HCT116 (cell line): ENCODE measurements at regions not wholly inside any gene's neighbourhood (a gene's known extent, or its start where the extent isn't known, plus 50 kb on each side); places are given as distances from the start of the nearest gene placed in this dataset.

Source experiments
- ATAC-seq: fragments of 200-7000 bp; cut with Tn5 transposase; 2 replicates; pipeline ENCODE4 v1.9.1; 2020; ENCODE audit warnings: mild to moderate bottlenecking, moderate library complexity
- BruUV-seq: library from RNA; stranded (reverse); fragments of 400-500 nt; replicated peaks from 2 replicates; lab custom pipeline; 2021; lab: Mats Ljungman, UMichigan
- CTCF ChIA-PET: fragments of 300-600 bp; sonication (Branson Sonifier 250); formaldehyde crosslinking; loops from one replicate; lab custom pipeline; 2021; ENCODE audit warnings: antibody characterized with exemption; lab: Charles Lee
- POLR2A ChIA-PET: fragments of 300-600, 350-600 bp; sonication (Branson Sonifier 250); formaldehyde crosslinking; loops from one replicate; lab custom pipeline; 2021; ENCODE audit warnings: antibody characterized with exemption; lab: Charles Lee
- RAD21 ChIA-PET, 2 experiments: fragments of 300-600 bp; sonication (Branson Sonifier 250); formaldehyde crosslinking; loops; one replicate each; lab custom pipeline; 2023; ENCODE audit warnings: low total read pairs in 2 of 2; ENCODE audit not compliant: uncharacterized antibody in 2 of 2, unreplicated experiment in 2 of 2, low non-redundant PET in 1 of 2; lab: Charles Lee
- DNase-seq: peaks from one replicate; pipeline ENCODE4 v3.0.0-alpha.2; 2010; ENCODE audit warnings: low read depth, low spot score
- H2AFZ ChIP-seq: fragments of 200-600 bp; shearing (Covaris generic), sonication (generic); 2 replicates; pipeline ENCODE4 v1.6.1; 2017; ENCODE audit warnings: low read depth, mixed run types, mixed read lengths, antibody characterized with exemption, low read length; ENCODE audit not compliant: poor library complexity, severe bottlenecking
- H3K27ac ChIP-seq: 2 replicates; pipeline ENCODE4 v1.5.1; 2012; ENCODE audit warnings: low read depth, low read length
- H3K27me3 ChIP-seq: fragments of 200-600 bp; sonication (generic); 2 replicates; pipeline ENCODE4 v1.6.1; 2016; ENCODE audit warnings: mixed run types, low read length, mixed read lengths; ENCODE audit not compliant: insufficient read depth
- H3K36me3 ChIP-seq, 2 experiments: fragments of 200-500 bp in 1 of 2; fragments of 200-600 bp in 1 of 2; sonication (Bioruptor generic) in 1 of 2; sonication (generic) in 1 of 2; 2 replicates each; pipeline versions ENCODE4 v1.5.1 to v1.6.1; 2014 to 2016; ENCODE audit warnings: low read length in 2 of 2, inconsistent platforms in 1 of 2, mixed read lengths in 1 of 2, mixed run types in 1 of 2; ENCODE audit not compliant: insufficient read depth in 2 of 2, control insufficient read depth in 1 of 2
- H3K4me1 ChIP-seq, 2 experiments: fragments of 200-600 bp in 1 of 2; sonication (generic) in 1 of 2; 2 replicates each; pipeline versions ENCODE4 v1.5.1 to v1.6.1; 2012 to 2017; ENCODE audit warnings: low read length in 2 of 2, inconsistent platforms in 1 of 2, mild to moderate bottlenecking in 1 of 2, mixed read lengths in 1 of 2, mixed run types in 1 of 2, moderate library complexity in 1 of 2; ENCODE audit not compliant: insufficient read depth in 2 of 2, control insufficient read depth in 1 of 2
- H3K4me2 ChIP-seq: fragments of 200-600 bp; sonication (generic); 2 replicates; pipeline ENCODE4 v1.6.1; 2017; ENCODE audit warnings: mixed run types, low read length, mixed read lengths
- H3K4me3 ChIP-seq, 2 experiments: fragments of 200-600 bp in 1 of 2; sonication (generic) in 1 of 2; replicated peaks in 1 of 2; 2 replicates each; pipeline ENCODE4 v1.5.1; 2011 to 2016; ENCODE audit warnings: low read length in 2 of 2, control low read depth in 1 of 2, low read depth in 1 of 2, mild to moderate bottlenecking in 1 of 2, mixed read lengths in 1 of 2, mixed run types in 1 of 2
- H3K79me2 ChIP-seq: fragments of 200-600 bp; sonication (generic); 2 replicates; pipeline ENCODE4 v1.6.1; 2017; ENCODE audit warnings: mild to moderate bottlenecking, mixed run types, low read length, moderate library complexity, mixed read lengths; ENCODE audit not compliant: insufficient read depth
- H3K9ac ChIP-seq: fragments of 200-600 bp; sonication (generic); 2 replicates; pipeline ENCODE4 v1.6.1; 2016; ENCODE audit warnings: low read length, mixed read lengths
- H3K9me2 ChIP-seq: fragments of 200-600 bp; sonication (generic), shearing (Covaris generic); 2 replicates; pipeline ENCODE4 v1.6.1; 2017; ENCODE audit warnings: mixed run types, mild to moderate bottlenecking, moderate library complexity; ENCODE audit not compliant: insufficient read depth
- H3K9me3 ChIP-seq, 2 experiments: fragments of 200-500 bp in 1 of 2; fragments of 200-600 bp in 1 of 2; sonication (Bioruptor generic) in 1 of 2; sonication (generic) in 1 of 2; 2 replicates each; pipeline ENCODE4 v1.6.1; 2014 to 2017; ENCODE audit warnings: low read length in 2 of 2, mixed read lengths in 2 of 2, inconsistent platforms in 1 of 2, low read depth in 1 of 2, mild to moderate bottlenecking in 1 of 2, mixed run types in 1 of 2, moderate library complexity in 1 of 2; ENCODE audit not compliant: control insufficient read depth in 1 of 2, insufficient read depth in 1 of 2
- H4K20me1 ChIP-seq: fragments of 200-600 bp; sonication (generic), shearing (Covaris generic); 2 replicates; pipeline ENCODE4 v1.6.1; 2017; ENCODE audit warnings: mixed run types, mild to moderate bottlenecking, moderate library complexity; ENCODE audit not compliant: insufficient read depth
- ATF3 ChIP-seq: IDR thresholded peaks from 2 replicates; pipeline ENCODE4 v1.6.1; 2012
- EGR1 ChIP-seq: IDR thresholded peaks from 2 replicates; pipeline ENCODE4 v1.6.1; 2012; ENCODE audit warnings: low read depth
- ELF1 ChIP-seq: IDR thresholded peaks from 2 replicates; pipeline ENCODE4 v1.6.1; 2012; ENCODE audit warnings: low read depth, borderline replicate concordance
- EZH2 ChIP-seq: fragments of 200-600 bp; sonication (generic); IDR thresholded peaks from 2 replicates; pipeline ENCODE4 v1.6.1; 2017; ENCODE audit warnings: antibody characterized with exemption, mixed run types
- MAX ChIP-seq: IDR thresholded peaks from 2 replicates; pipeline ENCODE4 v1.6.1; 2012
- POLR2A ChIP-seq: IDR thresholded peaks from 2 replicates; pipeline ENCODE4 v1.7.0; 2011; ENCODE audit warnings: borderline replicate concordance; ENCODE audit not compliant: insufficient read depth, insufficient read length; ENCODE audit errors: extremely low read depth
- POLR2AphosphoS5 ChIP-seq: IDR thresholded peaks from 2 replicates; pipeline ENCODE4 v1.6.1; 2011; ENCODE audit warnings: mild to moderate bottlenecking, low read depth, low read length, moderate library complexity
- RAD21 ChIP-seq: IDR thresholded peaks from 2 replicates; pipeline ENCODE4 v1.6.1; 2012; ENCODE audit warnings: low read depth, mild to moderate bottlenecking
- REST ChIP-seq: IDR thresholded peaks from 2 replicates; pipeline ENCODE4 v1.6.1; 2012; ENCODE audit warnings: low read depth
- SP1 ChIP-seq: IDR thresholded peaks from 2 replicates; pipeline ENCODE4 v1.6.1; 2012; ENCODE audit warnings: low read depth
- SRF ChIP-seq: IDR thresholded peaks from 2 replicates; pipeline ENCODE4 v1.6.1; 2012; ENCODE audit warnings: low read depth
- TCF7L2 ChIP-seq: IDR thresholded peaks from 2 replicates; pipeline ENCODE4 v1.7.0; 2011; ENCODE audit warnings: borderline replicate concordance, inconsistent platforms; ENCODE audit not compliant: insufficient read depth, insufficient read length; ENCODE audit errors: extremely low read depth
- YY1 ChIP-seq: IDR thresholded peaks from 2 replicates; pipeline ENCODE4 v1.6.1; 2011; ENCODE audit warnings: low read length, low read depth, moderate library complexity, mild to moderate bottlenecking; ENCODE audit not compliant: insufficient replicate concordance; ENCODE audit errors: extremely low read depth
- ZBTB33 ChIP-seq: IDR thresholded peaks from 2 replicates; pipeline ENCODE4 v1.6.1; 2011; ENCODE audit warnings: mild to moderate bottlenecking, low read length, moderate library complexity; ENCODE audit not compliant: insufficient replicate concordance; ENCODE audit errors: extremely low read depth
- intact Hi-C: fragments of 100-400 bp; cut with micrococcal nuclease; formaldehyde crosslinking; loops from 2 replicates; pipeline ENCODE4 v1.10.0; 2022

- TF ChIP-seq REST (no peak), SP1 (no peak), ELF1 (no peak)
- TF ChIP-seq, all 23 proteins: peak for 0
These were observed 327.6 kb downstream of the RDH14 start (continued) for GRCh38 chr2:18232731-18233438.

- intact Hi-C loops, result no loop called here
- ChIA-PET CTCF (no interaction called here), POLR2A (no interaction called here), RAD21 (no interaction called here)
- Histone ChIP-seq H3K27ac (no peak overlapping the region), H3K4me2 (no peak overlapping the region), H3K9me3 (no peaks in the 10 kb centered on the region), H3K9ac (no peak overlapping the region), H3K4me1 (no peaks in the 10 kb centered on the region), H3K9me2 (no peaks in the 10 kb centered on the region), H3K27me3 (peaks cover 20% of the 10 kb centered on the region; the same call in 1 of the 2 replicates), H2AFZ (no peak overlapping the region), H3K79me2 (no peaks in the 10 kb centered on the region), H3K4me3 (no peak overlapping the region), H4K20me1 (no peaks in the 10 kb centered on the region), H3K36me3 (no peaks in the 10 kb centered on the region)
- no peak for ATAC-seq
- no TSS peak for BruUV-seq
- no peak for DNase-seq
- TF ChIP-seq YY1 (no peak), ATF3 (no peak), TCF7L2 (no peak), EZH2 (no peak), POLR2A (no peak), SRF (no peak), ZBTB33 (no peak), MAX (no peak), RAD21 (no peak), EGR1 (no peak), SP1 (no peak), REST (no peak), POLR2AphosphoS5 (no peak), ELF1 (no peak)
These were observed 329.8 kb downstream of the RDH14 start for GRCh38 chr2:18230668-18231067.
